H1 (cell line): ENCODE measurements at regions not wholly inside any gene's neighbourhood (a gene's known extent, or its start where the extent isn't known, plus 50 kb on each side); places are given as distances from the start of the nearest gene placed in this dataset.

Source experiments
- CTCF ChIA-PET: fragments of 300-600 bp; sonication (Branson Sonifier 250); formaldehyde crosslinking; loops from one replicate; lab custom pipeline; 2021; ENCODE audit not compliant: partially characterized antibody; lab: Charles Lee
- POLR2A ChIA-PET: fragments of 300-600 bp; sonication (Branson Sonifier 250); formaldehyde crosslinking; loops from one replicate; lab custom pipeline; 2021; ENCODE audit warnings: inconsistent platforms; ENCODE audit not compliant: partially characterized antibody; lab: Charles Lee
- DNase-seq, 2 experiments: peaks; one replicate each; pipeline versions ENCODE4 v3.0.0 to v3.0.0-alpha.2; 2010 to 2022; ENCODE audit warnings: low spot score in 2 of 2, low read depth in 1 of 2, mixed read lengths in 1 of 2
- FAIRE-seq: peaks from 2 replicates; lab custom pipeline; 2011; peaks lifted over from hg19 to GRCh38; lab: Jason Lieb, UNC
- H2AFZ ChIP-seq: 2 replicates; pipeline ENCODE4 v1.8.1; 2012; ENCODE audit warnings: low read length, inconsistent platforms
- H2AK5ac ChIP-seq: 2 replicates; pipeline ENCODE4 v1.6.1; 2013; ENCODE audit warnings: low read depth, low read length
- H2BK120ac ChIP-seq: replicated peaks from 2 replicates; pipeline ENCODE3; 2013; ENCODE audit warnings: low read depth, low read length, inconsistent platforms
- H2BK12ac ChIP-seq: 2 replicates; pipeline ENCODE4 v1.6.1; 2013; ENCODE audit warnings: low read depth, low read length
- H2BK15ac ChIP-seq: 2 replicates; pipeline ENCODE4 v1.6.1; 2013; ENCODE audit warnings: low read length
- H2BK20ac ChIP-seq: 2 replicates; pipeline ENCODE4 v1.6.1; 2013; ENCODE audit warnings: low read length
- H2BK5ac ChIP-seq: 2 replicates; pipeline ENCODE4 v1.6.1; 2013; ENCODE audit warnings: low read depth, low read length
- H3K14ac ChIP-seq: 2 replicates; pipeline ENCODE4 v1.6.1; 2013; ENCODE audit warnings: inconsistent platforms; ENCODE audit not compliant: insufficient read length
- H3K18ac ChIP-seq: 2 replicates; pipeline ENCODE4 v1.6.1; 2013; ENCODE audit warnings: low read length; ENCODE audit errors: extremely low read depth
- H3K23ac ChIP-seq: 2 replicates; pipeline ENCODE4 v1.6.1; 2013; ENCODE audit warnings: inconsistent platforms; ENCODE audit not compliant: insufficient read length
- H3K23me2 ChIP-seq: 2 replicates; pipeline ENCODE4 v1.6.1; 2013; ENCODE audit warnings: low read depth, low read length
- H3K27ac ChIP-seq: 2 replicates; pipeline ENCODE4 v1.6.1; 2011; ENCODE audit warnings: low read depth, low read length, inconsistent platforms
- H3K27me3 ChIP-seq, 4 experiments: replicated peaks in 1 of 4; 1 replicate in 1 of 4; 2 replicates in 3 of 4; pipeline versions ENCODE4 v1.6.1 to v1.8.1; 2011 to 2013; ENCODE audit warnings: low read length in 3 of 4, mild to moderate bottlenecking in 3 of 4, inconsistent platforms in 2 of 4, mixed read lengths in 2 of 4, moderate library complexity in 1 of 4; ENCODE audit not compliant: control insufficient read depth in 3 of 4, insufficient read depth in 3 of 4; ENCODE audit errors: extremely low read depth in 1 of 4
- H3K36me3 ChIP-seq, 4 experiments: 2 replicates each; pipeline versions ENCODE4 v1.6.1 to v1.8.1; 2011 to 2013; ENCODE audit warnings: mild to moderate bottlenecking in 4 of 4, low read length in 3 of 4, moderate library complexity in 2 of 4, control low read depth in 1 of 4, inconsistent platforms in 1 of 4; ENCODE audit not compliant: insufficient read depth in 4 of 4, control insufficient read depth in 2 of 4
- H3K4ac ChIP-seq: replicated peaks from 2 replicates; pipeline ENCODE3; 2013; ENCODE audit warnings: low read length, low read depth, mixed read lengths, inconsistent platforms; ENCODE audit not compliant: insufficient read length
- H3K4me1 ChIP-seq, 4 experiments: replicated peaks in 1 of 4; 1 replicate in 1 of 4; 2 replicates in 3 of 4; pipeline versions ENCODE4 v1.6.1 to v1.8.1; 2011 to 2013; ENCODE audit warnings: low read length in 3 of 4, inconsistent platforms in 2 of 4, mixed read lengths in 1 of 4; ENCODE audit not compliant: insufficient read depth in 4 of 4, control insufficient read depth in 3 of 4
- H3K4me2 ChIP-seq, 2 experiments: 2 replicates each; pipeline versions ENCODE4 v1.6.1 to v1.8.1; 2011 to 2013; ENCODE audit warnings: low read depth in 2 of 2, low read length in 2 of 2, control low read depth in 1 of 2, inconsistent platforms in 1 of 2, mild to moderate bottlenecking in 1 of 2; ENCODE audit not compliant: insufficient read depth in 1 of 2
- H3K4me3 ChIP-seq, 4 experiments: fragments of 200-600, 300-600 bp in 1 of 4; sonication (generic), shearing (Covaris generic), sonication (Bioruptor Twin) in 1 of 4; 2 replicates each; pipeline versions ENCODE4 v1.5.1 to v1.8.1; 2011 to 2016; ENCODE audit warnings: low read length in 4 of 4, low read depth in 3 of 4, control low read depth in 2 of 4, inconsistent platforms in 2 of 4, mild to moderate bottlenecking in 2 of 4, mixed read lengths in 1 of 4, moderate library complexity in 1 of 4; ENCODE audit not compliant: insufficient read depth in 2 of 4; ENCODE audit errors: extremely low read depth in 1 of 4
- H3K56ac ChIP-seq: replicated peaks from 2 replicates; pipeline ENCODE3; 2013; ENCODE audit warnings: low read depth, mild to moderate bottlenecking, mixed read lengths, low read length, inconsistent platforms; ENCODE audit not compliant: insufficient read length
- H3K79me1 ChIP-seq: 2 replicates; pipeline ENCODE4 v1.6.1; 2013; ENCODE audit warnings: low read depth, low read length, control low read depth
- H3K79me2 ChIP-seq, 2 experiments: 2 replicates each; pipeline versions ENCODE4 v1.6.1 to v1.8.1; 2012 to 2013; ENCODE audit warnings: low read length in 2 of 2, mild to moderate bottlenecking in 2 of 2, inconsistent platforms in 1 of 2; ENCODE audit not compliant: insufficient read depth in 2 of 2, control insufficient read depth in 1 of 2
- H3K9ac ChIP-seq, 4 experiments: replicated peaks in 1 of 4; 1 replicate in 1 of 4; 2 replicates in 3 of 4; pipeline versions ENCODE4 v1.6.1 to v1.8.1; 2011 to 2013; ENCODE audit warnings: low read depth in 3 of 4, low read length in 3 of 4, control low read depth in 2 of 4, mild to moderate bottlenecking in 2 of 4, moderate library complexity in 2 of 4, inconsistent platforms in 1 of 4; ENCODE audit errors: extremely low read depth in 1 of 4
- H3K9me3 ChIP-seq, 2 experiments: 2 replicates each; pipeline versions ENCODE4 v1.6.1 to v1.8.1; 2012 to 2013; ENCODE audit warnings: mild to moderate bottlenecking in 2 of 2, moderate library complexity in 2 of 2, control low read depth in 1 of 2, inconsistent platforms in 1 of 2, low read depth in 1 of 2, low read length in 1 of 2, mixed read lengths in 1 of 2; ENCODE audit not compliant: insufficient read depth in 2 of 2
- H4K20me1 ChIP-seq, 2 experiments: replicated peaks in 1 of 2; 2 replicates each; pipeline versions ENCODE3 to v1.8.1; 2011 to 2013; ENCODE audit warnings: inconsistent platforms in 2 of 2, low read length in 2 of 2, mild to moderate bottlenecking in 1 of 2; ENCODE audit not compliant: insufficient read depth in 2 of 2, control insufficient read depth in 1 of 2
- H4K5ac ChIP-seq: 2 replicates; pipeline ENCODE4 v1.6.1; 2013; ENCODE audit warnings: low read length, low read depth, mixed read lengths, inconsistent platforms; ENCODE audit not compliant: insufficient read length
- H4K8ac ChIP-seq: 2 replicates; pipeline ENCODE4 v1.8.0; 2013; ENCODE audit warnings: mild to moderate bottlenecking, moderate library complexity, low read length, inconsistent platforms; ENCODE audit not compliant: insufficient read depth; ENCODE audit errors: extremely low read depth
- H4K91ac ChIP-seq: replicated peaks from 2 replicates; pipeline ENCODE3; 2013; ENCODE audit warnings: low read length, mixed read lengths, inconsistent platforms; ENCODE audit not compliant: insufficient read length
- BRCA1 ChIP-seq: IDR thresholded peaks from 2 replicates; pipeline ENCODE4 v1.6.1; 2012; ENCODE audit warnings: low read depth, low read length, improper control_type of control experiment
- CBX8 ChIP-seq: fragments of 300-800, 300-1000 bp; sonication (generic); IDR thresholded peaks from 2 replicates; pipeline ENCODE4 v1.7.1; 2016; ENCODE audit warnings: low read depth, low read length, borderline replicate concordance
- EZH2 ChIP-seq: fragments of 200-600 bp; sonication (generic); IDR thresholded peaks from 2 replicates; pipeline ENCODE4 v1.7.1; 2012; ENCODE audit warnings: low read depth, mild to moderate bottlenecking, moderate library complexity, low read length, inconsistent platforms; ENCODE audit not compliant: severe bottlenecking
- JUND ChIP-seq: IDR thresholded peaks from 2 replicates; pipeline ENCODE4 v1.6.1; 2011; ENCODE audit warnings: mild to moderate bottlenecking, improper control_type of control experiment, low read length
- KDM1A ChIP-seq: fragments of 200-600, 300-600 bp; sonication (generic); IDR thresholded peaks from 2 replicates; pipeline ENCODE4 v1.7.1; 2016; ENCODE audit warnings: mild to moderate bottlenecking, low read length, borderline replicate concordance
- NRF1 ChIP-seq: IDR thresholded peaks from 2 replicates; pipeline ENCODE4 v1.6.1; 2011; ENCODE audit warnings: mild to moderate bottlenecking, low read depth, low read length, improper control_type of control experiment
- PHF8 ChIP-seq: fragments of 200-600 bp; sonication (generic); conservative IDR thresholded peaks from 2 replicates; pipeline ENCODE4 v1.7.1; 2012; ENCODE audit warnings: low read depth, mild to moderate bottlenecking, inconsistent platforms, low read length, moderate library complexity
- SP2 ChIP-seq: IDR thresholded peaks from 2 replicates; pipeline ENCODE4 v1.6.1; 2012; ENCODE audit warnings: mild to moderate bottlenecking, low read length, inconsistent platforms
- WGBS, 2 experiments: shearing (Covaris generic) in 1 of 2; methylation state at CpG; one replicate each; pipeline versions ENCODE4 v1.1.6 to v1.1.7; 2013 to 2015; ENCODE audit warnings: low lambda C conversion rate in 2 of 2, mixed read lengths in 2 of 2, inconsistent platforms in 1 of 2, low coverage in 1 of 2, missing lambda C conversion rate in 1 of 2; ENCODE audit not compliant: insufficient replicate concordance in 2 of 2, insufficient coverage in 1 of 2, insufficient read length in 1 of 2; ENCODE audit errors: extremely low coverage in 1 of 2, missing lambda C conversion rate in 1 of 2; 5-methylcytosine and 5-hydroxymethylcytosine counted together

- Histone ChIP-seq H3K27ac (no peak overlapping the region), H4K5ac (no peak overlapping the region), H2AFZ (no peak overlapping the region), H4K91ac (no peak overlapping the region), H2BK20ac (no peak overlapping the region), H4K20me1 (no peaks in the 10 kb centered on the region), H2BK120ac (no peak overlapping the region), H3K9ac (no peak overlapping the region), H2BK15ac (no peak overlapping the region), H2BK12ac (no peak overlapping the region), H3K27me3 (no peaks in the 10 kb centered on the region), H2BK5ac (no peak overlapping the region), H3K14ac (no peak overlapping the region), H3K56ac (no peak overlapping the region), H4K8ac (no peak overlapping the region)
- CTCF ChIA-PET: no interaction called here
- 93 to 100% methylated on average over 1 to 4 of the region's 4 CpGs for WGBS, 2 experiments
- no peak for FAIRE-seq
- no peak for TF ChIP-seq SP2
- no peak for TF ChIP-seq BRCA1
- no peak for TF ChIP-seq NRF1
- no peak for TF ChIP-seq JUND
- no peak for TF ChIP-seq CBX8
- no peak for TF ChIP-seq KDM1A
- TF ChIP-seq EZH2: no peak
- TF ChIP-seq PHF8: no peak
- TF ChIP-seq, all 59 proteins: peak for 0
- no peaks in the 10 kb centered on the region for H3K9me3 ChIP-seq
- H3K4ac ChIP-seq: no peak overlapping the region
- H3K23me2 ChIP-seq: no peaks in the 10 kb centered on the region
- POLR2A ChIA-PET: no interaction called here
- H3K36me3 ChIP-seq: no peaks in the 10 kb centered on the region
- H3K18ac ChIP-seq: no peak overlapping the region
- no peaks in the 10 kb centered on the region for H3K4me1 ChIP-seq
- no peaks in the 10 kb centered on the region for H3K79me2 ChIP-seq
- H3K23ac ChIP-seq: no peak overlapping the region
- H3K4me3 ChIP-seq: no peak overlapping the region
- DNase-seq: no peak
- H3K79me1 ChIP-seq: no peaks in the 10 kb centered on the region
- no peak overlapping the region for H3K4me2 ChIP-seq
- no peak overlapping the region for H2AK5ac ChIP-seq
These were observed 274.2 kb upstream of the DAB2 start for GRCh38 chr5:39698838-39699560.
